ENCODE measurements at regions not wholly inside any gene's neighbourhood (a gene's known extent, or its start where the extent isn't known, plus 50 kb on each side); places are given as distances from the start of the nearest gene placed in this dataset.

DNA sequence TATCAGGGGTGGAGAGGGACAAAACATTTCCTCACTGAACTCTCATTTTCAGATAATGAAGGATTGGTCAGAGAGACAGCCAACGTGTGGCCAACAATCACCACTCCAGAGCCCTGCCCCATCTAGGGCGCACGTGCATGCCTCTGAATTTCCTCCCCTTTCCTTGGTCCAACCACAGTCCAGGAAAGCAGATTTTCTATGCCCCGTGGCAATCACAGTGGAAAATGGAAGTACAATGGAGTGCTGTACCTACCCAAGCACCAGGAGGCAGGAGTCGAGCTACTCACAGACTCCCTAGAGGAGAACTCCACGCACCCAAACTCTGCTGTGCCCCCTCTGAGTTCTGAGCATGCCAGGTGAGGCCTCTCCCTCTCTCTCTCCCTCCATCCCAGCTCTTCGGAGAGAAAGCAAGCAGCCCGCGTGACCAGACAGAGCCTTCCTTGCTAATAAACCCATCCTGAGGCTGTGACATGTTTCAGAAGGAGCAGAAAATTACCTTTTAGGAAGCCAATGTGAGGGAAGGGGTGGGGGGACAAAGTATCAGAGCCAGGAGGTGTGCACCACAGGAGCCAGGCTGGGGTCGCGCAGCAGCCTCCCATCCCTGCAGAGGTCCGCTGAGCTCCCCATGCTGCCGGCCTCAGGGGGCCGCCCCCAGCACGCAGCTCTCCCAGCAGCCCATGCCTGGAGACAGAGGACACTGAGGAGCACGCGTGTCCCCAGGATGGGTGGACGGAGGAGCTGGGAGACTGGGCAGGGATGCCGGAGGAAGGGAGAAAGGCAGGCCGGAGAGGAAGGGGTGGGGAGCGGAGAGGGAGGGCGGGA lies 73.4 kb downstream of the PITPNM2 start:
- no peak for DNase-seq

DNA sequence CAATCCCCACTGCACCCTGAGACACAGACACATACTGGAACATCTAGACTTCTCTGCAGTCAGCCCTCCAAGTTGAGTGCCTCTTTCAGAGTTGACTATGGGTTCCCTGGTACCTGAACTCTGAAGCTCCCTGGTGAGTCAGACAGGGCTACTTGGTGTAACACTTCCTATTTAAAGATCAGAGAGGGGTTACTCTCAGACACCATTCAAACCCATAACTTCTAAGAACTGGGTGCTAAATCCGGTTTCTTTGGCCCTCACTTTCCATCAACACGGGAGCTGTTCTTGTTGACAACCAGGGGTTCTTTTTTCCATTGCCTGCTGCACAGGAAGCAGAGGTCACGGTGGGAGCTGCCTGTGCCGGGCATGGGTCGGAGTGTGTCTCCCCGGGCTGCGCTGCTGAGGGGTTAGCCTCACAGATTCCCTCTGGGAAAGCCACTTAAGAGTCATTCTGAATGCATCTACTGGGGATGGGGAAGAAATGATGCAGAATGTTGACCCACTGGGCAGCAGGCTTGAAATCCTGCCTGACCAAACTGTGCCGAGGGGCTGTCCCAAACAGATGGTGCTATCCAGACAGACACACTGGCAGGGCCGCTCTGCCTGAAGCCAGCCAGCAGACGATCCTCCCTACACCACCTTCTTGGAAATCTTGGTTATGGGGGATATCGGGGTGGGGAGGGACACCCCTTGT lies 74.1 kb downstream of the PITPNM2 start:
- DNase-seq: peak; percentile 46

DNA sequence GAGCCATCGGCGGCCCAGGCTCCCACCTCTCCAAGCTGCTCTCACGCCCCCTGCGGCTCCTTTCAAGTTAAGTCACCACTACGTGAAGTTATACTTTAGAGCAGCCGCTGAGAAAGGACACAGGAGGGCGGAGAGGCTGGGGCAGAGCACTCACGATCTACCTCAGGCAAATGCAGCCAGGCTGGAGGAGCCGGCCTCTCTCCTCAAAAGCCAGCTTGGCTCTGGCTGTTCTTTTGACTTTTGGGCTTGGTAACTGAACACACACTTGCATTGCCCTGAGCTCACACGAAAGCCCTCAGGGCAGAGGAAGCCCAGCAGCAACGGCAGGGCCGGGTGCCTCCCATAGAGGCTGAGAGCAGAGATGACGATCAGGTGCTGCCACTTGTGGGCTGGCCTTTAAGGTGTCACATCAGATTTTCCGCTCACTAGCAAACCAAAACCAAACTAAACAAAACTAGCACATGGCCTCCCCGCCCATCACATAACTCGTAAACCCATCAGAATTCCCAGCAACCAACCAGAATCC lies 75.2 kb downstream of the PITPNM2 start:
- DNase-seq: peak; percentile 71

DNA sequence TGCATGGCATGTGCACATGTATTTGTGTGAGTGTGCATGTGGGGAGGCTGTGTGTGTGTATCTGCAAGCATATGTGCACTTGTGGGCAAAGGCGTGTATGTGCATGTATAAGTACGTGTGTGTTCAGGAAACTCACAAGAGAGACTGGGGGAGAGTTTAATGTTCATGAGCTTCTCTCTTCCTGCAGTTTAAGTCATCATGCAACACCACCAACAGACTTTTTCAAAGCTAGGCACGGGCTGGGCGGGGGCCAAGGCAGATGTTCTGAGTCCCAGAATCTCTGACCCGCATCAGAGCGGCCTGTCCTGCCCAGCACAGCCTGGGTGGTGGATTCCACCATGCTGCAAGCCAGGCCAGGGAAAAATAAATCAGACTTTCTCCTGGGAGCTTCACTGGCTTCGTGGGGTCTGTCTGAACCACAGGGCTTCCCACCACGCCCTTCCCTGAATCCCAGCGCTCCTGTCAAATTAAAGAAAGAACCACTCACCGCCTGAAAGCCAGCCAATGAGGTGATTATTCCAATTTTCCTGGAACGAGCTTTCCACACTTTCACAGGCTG lies 75.7 kb downstream of the PITPNM2 start:
- no peak for DNase-seq

DNA sequence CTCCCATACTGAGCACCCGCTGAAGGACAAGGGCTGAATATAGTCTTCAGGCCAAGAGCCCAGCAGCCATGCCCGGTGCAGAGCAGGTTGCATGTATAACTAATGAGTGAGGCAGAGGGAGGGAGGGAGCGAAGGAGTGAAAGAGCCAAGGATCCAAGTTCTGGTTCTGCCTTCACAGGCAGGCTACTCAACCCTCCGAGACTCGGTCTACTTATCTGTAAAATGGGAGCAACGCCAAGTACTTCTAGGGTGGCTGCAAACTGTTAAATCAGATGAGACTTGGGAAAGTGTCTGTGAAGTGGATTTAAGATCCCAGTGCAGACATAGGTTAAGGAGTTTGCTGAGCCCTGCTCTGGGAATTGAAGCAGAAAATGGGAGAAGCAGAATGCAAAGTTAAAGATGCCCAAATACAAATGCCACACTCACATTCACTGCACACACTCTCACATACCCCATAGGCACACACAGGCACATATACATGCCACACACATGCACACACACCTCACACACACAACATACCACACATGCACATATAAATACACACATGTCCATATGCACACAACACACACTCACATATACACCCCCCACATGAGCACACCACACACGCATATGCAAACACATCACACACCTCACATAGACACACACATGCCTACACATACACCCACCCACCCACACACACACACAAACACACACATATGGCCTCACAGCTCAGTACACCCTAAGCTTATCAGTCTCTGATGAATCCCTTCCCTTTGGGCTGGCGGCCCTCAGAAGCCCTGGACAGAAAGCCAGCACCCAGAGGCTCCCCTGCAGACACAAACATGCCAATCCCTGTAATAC lies 76.7 kb downstream of the PITPNM2 start:
- DNase-seq: no peak

DNA sequence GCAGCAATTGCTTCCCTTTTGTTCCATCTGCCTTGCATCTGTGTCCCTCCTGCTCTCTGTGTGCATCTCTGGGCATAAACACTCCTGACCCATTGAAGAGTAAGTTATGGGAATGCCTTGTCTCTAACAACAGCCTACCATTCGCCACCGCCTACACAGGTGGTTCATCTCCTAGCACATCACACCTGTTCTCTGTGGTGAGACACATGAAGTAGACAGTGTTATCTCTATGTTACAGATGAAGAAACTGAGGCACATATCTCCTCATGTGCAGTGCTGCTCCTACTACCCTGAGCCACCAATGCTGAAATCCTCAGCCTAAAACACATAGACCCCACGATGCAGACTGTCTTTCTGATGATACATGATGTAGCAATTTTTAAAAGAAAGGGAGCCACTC lies 77.6 kb downstream of the PITPNM2 start:
- DNase-seq: no peak

DNA sequence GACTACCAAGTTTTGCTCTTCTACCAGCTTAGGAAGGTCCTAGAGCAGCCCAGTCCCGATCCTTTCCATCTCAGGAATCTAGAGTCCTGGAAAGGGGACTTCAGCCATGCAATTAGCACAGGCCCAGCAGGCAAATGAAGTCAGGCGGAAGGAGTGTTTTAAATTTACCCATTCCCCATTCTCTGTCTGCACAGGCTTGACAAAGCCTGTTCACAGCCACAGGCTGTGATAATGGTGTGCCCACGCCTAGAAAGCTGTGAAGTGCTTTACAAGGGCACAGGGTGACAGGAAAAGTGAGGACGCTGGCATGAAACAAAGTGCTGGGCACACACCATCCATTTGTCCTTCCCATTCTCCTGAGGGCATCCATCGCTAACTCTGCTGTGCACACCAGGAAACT lies 79.0 kb downstream of the PITPNM2 start:
- no peak for DNase-seq

DNA sequence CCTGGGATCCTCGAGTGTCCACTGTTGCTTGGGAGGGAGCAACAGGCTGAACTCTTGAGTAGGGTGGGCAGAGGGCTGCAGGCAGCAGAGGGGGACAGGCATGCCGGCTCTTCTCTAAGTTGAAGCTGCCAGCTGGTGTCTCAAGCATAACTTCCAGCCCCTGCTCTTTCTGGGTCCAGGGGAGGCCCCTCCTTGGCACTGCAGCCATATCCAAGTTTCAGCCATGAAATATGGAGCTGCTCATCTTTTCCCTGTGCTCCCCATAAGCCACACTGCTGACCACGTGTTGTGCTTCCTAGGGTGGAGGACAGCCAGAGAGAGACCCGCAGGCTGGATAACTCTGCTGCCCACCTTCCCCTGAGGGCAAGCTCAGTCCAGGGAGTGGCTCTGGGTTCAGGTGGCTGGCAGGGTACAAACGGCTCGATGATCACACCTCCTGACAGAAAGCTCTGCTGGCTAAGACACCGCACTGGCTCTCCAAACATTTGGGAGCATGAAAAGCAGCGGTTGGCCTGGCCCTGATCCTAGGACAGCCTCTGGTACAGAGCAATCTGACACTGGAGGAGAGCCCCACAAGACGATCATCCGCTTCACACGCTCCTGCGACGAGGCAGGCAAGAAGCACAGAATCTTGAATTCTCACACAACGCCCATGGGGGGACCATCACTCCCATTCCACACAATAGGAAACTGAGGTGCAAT lies 79.6 kb downstream of the PITPNM2 start:
- no peak for DNase-seq

DNA sequence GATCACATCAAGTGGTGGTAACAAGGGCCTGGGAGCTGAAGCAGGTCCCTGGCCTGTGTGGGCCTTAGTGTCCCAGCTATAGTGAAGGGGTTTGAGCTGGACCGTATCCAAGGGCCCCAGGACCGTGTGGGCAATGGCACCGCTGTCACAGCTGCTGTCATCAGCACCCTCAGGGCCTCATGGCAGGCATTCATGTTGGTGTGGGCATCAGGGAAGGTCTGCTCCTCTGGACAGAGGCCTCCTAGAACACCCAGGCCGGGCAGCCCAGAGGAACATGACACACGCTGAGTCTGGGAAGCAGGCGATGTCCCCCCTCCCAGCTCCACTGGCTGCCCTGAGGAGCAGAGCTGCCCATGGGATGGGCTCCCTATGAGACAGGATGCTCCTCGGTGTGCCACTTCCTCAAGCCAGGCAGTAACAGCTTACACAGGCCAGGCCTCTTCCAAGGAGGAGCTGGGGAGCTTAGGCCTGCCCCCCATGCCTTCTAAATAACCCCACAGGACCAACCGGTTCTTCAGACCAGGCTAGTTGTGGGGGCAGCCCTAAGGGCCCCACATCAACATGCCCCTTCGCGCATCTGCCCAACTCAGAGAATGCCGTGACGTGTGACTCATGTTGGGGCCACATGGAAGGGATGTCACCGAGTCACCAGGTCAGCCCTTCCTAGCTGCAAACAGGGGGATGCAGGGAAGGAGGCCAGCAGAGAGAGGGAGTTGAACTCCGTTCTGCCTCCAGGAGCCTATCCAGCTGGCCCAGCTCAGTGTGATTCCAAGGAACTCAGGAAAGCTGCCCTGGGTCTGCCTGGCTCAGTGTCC lies 80.4 kb downstream of the PITPNM2 start:
- no peak for DNase-seq

DNA sequence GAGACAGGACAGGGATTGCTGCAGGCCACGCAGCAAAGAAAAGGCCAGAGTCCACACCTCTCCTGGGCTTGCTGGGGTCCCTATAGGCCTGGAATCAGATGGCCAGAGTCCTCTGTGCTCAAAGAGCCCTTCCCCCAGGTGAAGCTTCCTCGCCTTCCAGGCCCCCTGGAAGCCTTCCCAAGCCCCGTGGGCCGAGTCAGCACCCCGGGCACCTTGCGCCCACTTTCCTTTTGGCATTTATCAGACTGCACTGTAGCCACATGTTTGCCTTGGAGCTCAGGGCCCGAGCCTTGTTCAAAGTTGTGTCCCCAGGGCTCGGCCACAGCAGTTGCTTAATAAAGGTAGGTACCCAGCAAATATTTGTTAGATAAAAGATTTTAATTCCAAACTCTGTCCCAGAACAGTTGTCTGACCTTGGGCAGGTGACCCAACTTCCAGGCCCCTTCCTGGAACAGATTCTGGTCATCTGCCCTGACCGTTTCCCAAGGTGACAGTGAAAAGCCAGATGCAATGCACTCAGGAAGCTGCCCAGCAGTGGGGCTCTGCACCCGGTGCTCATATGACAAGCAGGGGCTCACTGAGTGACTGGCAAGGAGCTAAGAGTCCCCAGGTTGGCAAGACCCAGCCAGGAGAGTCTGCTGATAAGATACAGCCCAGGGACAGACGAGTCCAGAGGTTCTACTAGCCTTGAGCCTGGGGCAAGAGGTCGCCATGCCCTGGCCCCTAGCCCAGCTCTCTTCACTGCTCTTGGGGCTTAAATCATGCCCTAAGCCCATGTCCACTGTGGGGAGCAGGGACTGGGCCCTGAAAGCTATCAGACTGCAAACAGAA lies 81.2 kb downstream of the PITPNM2 start:
- DNase-seq: no peak

DNA sequence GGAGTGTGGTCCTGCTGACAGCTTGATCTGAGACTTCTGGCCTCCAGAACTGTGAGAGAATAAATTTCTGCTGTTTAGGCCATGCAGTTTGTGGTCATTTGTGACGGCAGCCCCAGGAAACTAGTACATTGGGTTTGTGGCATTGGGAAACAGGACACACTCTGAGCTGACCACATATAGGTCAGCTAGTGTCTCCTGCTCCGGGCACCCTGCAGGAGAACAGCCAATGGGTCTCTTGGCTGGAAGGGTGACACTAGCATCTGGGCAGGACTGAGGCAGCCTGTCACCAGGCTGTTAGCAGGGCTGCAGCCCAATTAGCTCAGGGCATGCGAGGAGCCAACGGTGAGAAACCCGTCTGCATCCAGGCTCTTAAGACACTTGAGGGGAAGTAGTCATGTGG lies 83.2 kb downstream of the PITPNM2 start:
- no peak for DNase-seq

DNA sequence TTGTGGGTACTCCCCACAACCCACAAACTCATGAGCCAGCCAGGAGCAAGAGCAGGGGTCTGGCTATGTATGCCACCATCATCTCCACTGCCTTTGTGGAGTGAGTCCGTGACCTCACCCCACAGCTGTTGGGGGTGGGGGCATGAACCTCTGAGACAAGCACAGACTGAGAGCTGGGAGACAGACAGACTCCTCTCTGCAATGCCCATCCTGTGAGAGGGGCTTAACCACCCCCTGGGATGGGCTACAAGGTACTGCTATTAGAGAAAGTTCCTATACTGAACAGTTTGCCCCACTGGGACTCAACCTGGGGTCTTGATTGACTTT lies 84.5 kb downstream of the PITPNM2 start:
- DNase-seq: no peak

DNA sequence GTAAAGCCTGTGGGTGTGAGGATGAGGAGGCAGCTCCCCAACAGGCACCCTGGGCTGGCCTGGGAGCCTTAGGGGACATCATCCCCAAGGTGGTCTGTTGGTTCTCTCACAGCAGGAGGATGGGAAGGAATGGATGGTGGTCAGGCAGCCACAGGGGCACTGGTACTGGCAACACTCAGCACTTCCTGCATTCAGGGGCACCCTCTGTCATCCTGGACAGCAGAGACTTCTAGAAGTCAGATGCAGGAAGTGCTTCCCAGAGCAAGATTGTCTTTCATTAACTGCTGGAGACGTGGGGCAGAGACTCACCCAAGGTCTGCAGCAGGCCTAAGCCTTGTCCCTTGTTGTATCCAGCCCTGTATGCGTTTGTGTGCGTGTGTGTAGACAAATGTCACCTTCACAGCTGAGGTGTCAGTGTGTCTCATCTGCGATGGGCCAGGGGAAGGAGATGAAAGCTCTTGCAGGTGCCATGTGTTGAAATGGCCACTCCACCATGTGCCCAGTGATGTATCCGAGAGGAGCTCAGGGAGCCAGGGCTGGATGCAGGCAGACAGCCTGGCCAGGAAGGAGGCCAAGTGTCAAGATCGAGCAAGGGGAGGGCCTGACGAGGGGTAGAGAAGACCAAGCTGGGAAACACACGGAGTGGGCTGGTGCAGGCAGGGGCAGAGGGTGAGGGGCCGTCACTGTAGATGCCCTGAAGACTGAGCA lies 85.1 kb downstream of the PITPNM2 start:
- no peak for DNase-seq

DNA sequence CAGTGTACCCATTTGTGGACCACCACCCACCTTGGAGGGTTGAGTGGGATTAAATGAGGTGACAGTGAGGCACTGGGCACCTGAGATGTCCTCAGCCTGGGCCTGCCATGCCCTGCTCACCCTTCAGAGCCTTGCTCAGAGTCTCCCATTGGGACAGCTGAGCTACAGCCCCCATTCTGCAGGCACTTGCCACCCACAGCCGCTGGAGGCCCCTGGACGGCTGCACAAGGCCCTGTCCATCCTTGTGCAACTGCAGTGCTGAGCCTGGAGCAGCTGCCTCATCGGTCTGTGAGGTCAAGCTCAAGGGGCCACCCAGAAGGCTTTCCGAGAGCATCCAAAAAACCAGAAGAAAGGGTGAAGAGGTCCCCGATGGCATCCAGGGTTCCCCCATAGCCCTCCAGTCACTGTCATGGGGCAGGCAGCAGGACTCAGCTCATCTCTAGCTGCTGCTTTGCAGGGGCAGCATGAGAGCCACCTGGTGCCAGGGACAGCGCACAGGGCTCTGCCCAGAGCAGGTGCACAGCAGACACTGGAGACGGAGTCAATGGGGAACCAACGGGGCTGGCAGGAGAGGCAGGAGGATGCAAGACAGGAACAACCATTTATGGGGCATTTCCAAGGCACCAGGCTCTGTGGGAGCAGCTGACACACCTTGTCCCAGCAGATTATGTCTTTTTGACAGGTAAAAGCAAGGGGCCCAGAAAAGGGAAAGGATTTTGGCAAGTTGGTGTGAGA lies 84.6 kb downstream of the ARL6IP4 start:
- no peak for DNase-seq

DNA sequence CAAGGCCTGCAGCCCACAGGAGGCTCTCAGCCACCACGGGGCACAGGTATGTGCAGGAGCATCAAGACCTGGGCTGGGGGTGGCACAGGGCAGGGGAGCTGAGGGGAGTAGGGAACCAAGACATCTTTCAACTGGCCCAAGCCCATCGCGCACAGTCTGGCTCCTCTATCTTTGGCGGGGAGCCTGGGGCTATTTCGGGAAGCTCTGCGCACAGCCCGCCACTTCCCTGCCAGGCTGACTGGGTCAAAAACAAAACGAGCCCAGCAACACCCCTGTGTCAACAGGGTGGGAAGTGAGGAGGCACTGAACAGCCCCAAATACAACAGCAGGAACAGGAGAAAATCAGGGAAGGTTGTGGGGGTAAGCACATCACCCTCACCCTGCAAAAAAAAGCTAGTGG lies 83.9 kb downstream of the ARL6IP4 start:
- DNase-seq: no peak

DNA sequence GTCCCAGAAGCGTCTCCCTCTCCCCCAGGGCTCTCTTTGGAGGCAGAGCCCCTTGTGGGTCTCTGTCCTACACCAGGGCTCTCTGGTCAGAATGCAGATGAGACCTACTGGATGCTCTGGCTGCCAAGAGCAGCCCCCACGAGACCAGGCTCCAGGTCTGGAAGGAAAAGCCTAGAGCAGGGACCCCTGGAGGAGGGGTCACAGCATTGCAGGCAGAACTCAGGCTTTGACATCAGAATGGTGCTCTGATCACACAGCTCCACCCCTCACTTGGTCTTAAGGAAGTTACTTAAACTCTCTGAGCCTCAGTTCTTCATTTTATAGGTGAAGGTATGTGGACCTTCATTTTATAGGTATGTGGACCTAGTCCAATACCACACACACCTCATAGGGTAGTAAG lies 83.1 kb downstream of the ARL6IP4 start:
- no peak for DNase-seq

DNA sequence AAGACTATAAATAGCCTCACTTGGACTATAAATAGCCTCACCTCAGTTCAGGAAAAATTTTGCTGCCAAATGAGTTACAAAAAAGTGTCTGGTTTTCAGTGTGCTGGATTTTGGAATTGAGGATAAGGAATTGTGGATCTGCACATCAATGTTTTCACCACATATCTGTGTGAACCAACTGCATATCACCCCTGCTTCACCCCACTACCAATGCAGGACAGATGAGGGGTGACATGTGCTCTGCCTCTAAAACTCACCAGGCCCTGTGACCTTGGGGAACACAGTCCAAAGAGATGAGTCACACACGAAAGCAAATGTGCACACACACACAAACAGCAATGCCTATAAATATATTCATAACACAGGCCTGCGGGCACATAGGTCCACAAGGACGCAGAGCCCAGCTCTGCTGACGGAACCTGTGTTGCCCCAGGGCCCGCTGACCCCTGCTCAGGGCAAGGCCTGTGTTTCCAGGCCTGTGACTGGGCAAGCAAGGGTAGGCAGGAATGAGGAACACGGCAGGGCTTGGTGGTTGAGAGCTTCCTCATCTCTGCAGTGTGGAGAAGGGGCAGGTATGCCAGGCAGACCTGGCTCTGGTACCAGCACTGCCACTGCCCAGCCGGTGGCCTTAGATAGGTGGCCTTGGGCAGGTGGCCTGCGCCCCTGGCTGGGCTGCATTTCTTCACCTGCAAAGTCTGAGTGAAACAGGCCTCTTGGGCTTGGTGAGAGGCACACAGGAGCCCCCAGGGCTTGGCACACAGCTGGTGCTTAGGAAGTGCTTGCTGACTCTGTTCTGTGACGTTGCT lies 82.4 kb downstream of the ARL6IP4 start:
- no peak for DNase-seq

DNA sequence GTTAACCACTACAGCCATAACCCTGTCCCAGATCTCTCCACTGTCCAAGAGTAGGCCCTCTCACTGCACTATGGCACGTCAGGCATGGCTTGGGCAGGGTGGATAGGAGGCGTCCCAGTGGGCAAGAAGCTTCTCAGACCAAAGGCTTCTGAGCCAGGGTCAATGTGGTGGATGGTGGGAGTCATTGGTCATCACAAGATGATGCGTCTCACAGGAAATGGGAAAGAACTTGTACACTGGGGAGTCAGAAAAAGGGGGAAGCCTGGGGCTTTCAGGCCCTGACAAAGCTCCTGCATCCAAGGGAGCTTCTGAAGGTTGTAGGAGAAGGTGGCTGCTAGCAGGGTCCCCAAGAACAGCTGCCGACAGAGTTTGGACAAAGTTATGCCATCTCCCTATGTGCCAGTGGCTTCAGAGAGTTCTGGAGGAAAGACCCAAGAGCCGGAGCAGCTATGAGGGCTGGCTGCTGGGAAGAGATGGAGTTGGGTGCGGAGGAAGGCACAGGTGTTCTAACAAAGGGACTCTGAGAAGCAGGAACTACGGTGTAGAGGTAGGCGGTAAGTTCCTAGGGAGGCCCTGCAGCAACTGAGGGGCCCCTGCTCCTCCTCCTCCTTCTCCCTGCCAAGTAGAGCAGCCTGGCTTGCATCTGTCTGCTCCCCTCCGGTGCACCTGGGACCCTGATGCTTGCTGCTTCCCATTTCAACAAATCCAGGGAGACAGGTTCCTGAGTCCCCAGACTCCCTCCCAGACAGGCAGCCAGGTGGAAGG lies 81.1 kb downstream of the ARL6IP4 start:
- no peak for DNase-seq
